OCI-LY1 (cell line): ENCODE measurements at regions not wholly inside any gene's neighbourhood (a gene's known extent, or its start where the extent isn't known, plus 50 kb on each side); places are given as distances from the start of the nearest gene placed in this dataset.

Experiments used
- EZH2 ChIP-seq: fragments of 200-600 bp; sonication (generic), shearing (Covaris generic); IDR thresholded peaks from 2 replicates; pipeline ENCODE4 v1.8.0; 2017; ENCODE audit warnings: borderline replicate concordance, mixed run types, mild to moderate bottlenecking, antibody characterized with exemption, low read length, moderate library complexity, mixed read lengths
- TF ChIP-seq, protein P1 (sequence below): fragments of 200-600 bp; sonication (generic), shearing (Covaris generic); IDR thresholded peaks from 2 replicates; pipeline ENCODE4 v1.5.1; 2017; ENCODE audit warnings: mild to moderate bottlenecking, antibody characterized with exemption, low read length, moderate library complexity, mixed read lengths

GRCh38 chr18:43800584-43800983 lies 523.3 kb upstream of the SYT4 start:
- TF ChIP-seq, protein P1, sequence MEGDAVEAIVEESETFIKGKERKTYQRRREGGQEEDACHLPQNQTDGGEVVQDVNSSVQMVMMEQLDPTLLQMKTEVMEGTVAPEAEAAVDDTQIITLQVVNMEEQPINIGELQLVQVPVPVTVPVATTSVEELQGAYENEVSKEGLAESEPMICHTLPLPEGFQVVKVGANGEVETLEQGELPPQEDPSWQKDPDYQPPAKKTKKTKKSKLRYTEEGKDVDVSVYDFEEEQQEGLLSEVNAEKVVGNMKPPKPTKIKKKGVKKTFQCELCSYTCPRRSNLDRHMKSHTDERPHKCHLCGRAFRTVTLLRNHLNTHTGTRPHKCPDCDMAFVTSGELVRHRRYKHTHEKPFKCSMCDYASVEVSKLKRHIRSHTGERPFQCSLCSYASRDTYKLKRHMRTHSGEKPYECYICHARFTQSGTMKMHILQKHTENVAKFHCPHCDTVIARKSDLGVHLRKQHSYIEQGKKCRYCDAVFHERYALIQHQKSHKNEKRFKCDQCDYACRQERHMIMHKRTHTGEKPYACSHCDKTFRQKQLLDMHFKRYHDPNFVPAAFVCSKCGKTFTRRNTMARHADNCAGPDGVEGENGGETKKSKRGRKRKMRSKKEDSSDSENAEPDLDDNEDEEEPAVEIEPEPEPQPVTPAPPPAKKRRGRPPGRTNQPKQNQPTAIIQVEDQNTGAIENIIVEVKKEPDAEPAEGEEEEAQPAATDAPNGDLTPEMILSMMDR = no peak
- TF ChIP-seq EZH2 = no peak
